Tongue (tissue), 1 donor: ENCODE measurements at regions not wholly inside any gene's neighbourhood (a gene's known extent, or its start where the extent isn't known, plus 50 kb on each side); places are given as distances from the start of the nearest gene placed in this dataset.

Source experiments
- DNase-seq: peaks from one replicate; pipeline ENCODE4 v3.0.0-alpha.2; 2015

GRCh38 chr17:72580321-72581127 is 459.7 kb downstream of the SOX9 start:
- peak; percentile 53 for DNase-seq

GRCh38 chr17:72587156-72587555 is 466.3 kb downstream of the SOX9 start:
- peak; percentile 25 for DNase-seq

- peak; percentile 22 for DNase-seq
Observed at GRCh38 chr17:72587773-72588511, 467.1 kb downstream of the SOX9 start.

- no peak for DNase-seq
Observed at GRCh38 chr17:72588561-72588960, 467.7 kb downstream of the SOX9 start.

GRCh38 chr17:72588961-72589360 is 468.1 kb downstream of the SOX9 start:
- peak; percentile 36 for DNase-seq

- DNase-seq: peak; percentile 26
Observed at GRCh38 chr17:72590382-72590781, 469.6 kb downstream of the SOX9 start.

GRCh38 chr17:72590882-72591281 is 470.1 kb downstream of the SOX9 start:
- no peak for DNase-seq

- DNase-seq: peak; percentile 25
Observed at GRCh38 chr17:72591289-72592241, 470.7 kb downstream of the SOX9 start.

- DNase-seq: peak; percentile 90
Observed at GRCh38 chr17:72592242-72592966, 471.6 kb downstream of the SOX9 start.

GRCh38 chr17:72592967-72593325 is 472.1 kb downstream of the SOX9 start:
- DNase-seq: no peak

GRCh38 chr17:72594248-72594647 is 473.4 kb downstream of the SOX9 start:
- no peak for DNase-seq
